Right atrium auricular region (tissue), 2 donors: ENCODE measurements at regions not wholly inside any gene's neighbourhood (a gene's known extent, or its start where the extent isn't known, plus 50 kb on each side); places are given as distances from the start of the nearest gene placed in this dataset.

ENCODE experiments used
- DNase-seq: peaks from one replicate; pipeline ENCODE4 v3.0.0-alpha.2; 2019; ENCODE audit warnings: low spot score
- H3K27ac ChIP-seq, 2 donors: fragments of 200-600 bp; sonication (generic); 1 replicate in 1 of 2; 2 replicates in 1 of 2; pipeline ENCODE4 v1.5.1; 2016 to 2019
- H3K27me3 ChIP-seq, 2 donors: fragments of 200-600 bp; sonication (generic); one replicate each; pipeline versions ENCODE4 v1.5.1 to v1.6.0; 2017 to 2019
- H3K36me3 ChIP-seq: fragments of 200-600 bp; sonication (generic); one replicate; pipeline ENCODE4 v1.5.1; 2016
- H3K4me1 ChIP-seq, 2 donors: fragments of 200-600 bp; sonication (generic); one replicate each; pipeline versions ENCODE4 v1.5.1 to v1.6.0; 2017 to 2019
- H3K4me3 ChIP-seq, 2 donors: fragments of 200-600 bp; sonication (generic); 1 replicate in 1 of 2; 2 replicates in 1 of 2; pipeline ENCODE4 v1.5.1; 2017 to 2019; ENCODE audit warnings: mild to moderate bottlenecking in 1 of 2, moderate library complexity in 1 of 2
- H3K9me3 ChIP-seq, 2 donors: fragments of 200-600 bp; sonication (generic); one replicate each; pipeline ENCODE4 v1.5.1; 2019
- CTCF ChIP-seq, 2 donors: fragments of 200-600 bp; sonication (generic); IDR thresholded peaks; one replicate each; pipeline ENCODE4 v1.5.1; 2019; ENCODE audit warnings: antibody characterized with exemption in 2 of 2

DNA sequence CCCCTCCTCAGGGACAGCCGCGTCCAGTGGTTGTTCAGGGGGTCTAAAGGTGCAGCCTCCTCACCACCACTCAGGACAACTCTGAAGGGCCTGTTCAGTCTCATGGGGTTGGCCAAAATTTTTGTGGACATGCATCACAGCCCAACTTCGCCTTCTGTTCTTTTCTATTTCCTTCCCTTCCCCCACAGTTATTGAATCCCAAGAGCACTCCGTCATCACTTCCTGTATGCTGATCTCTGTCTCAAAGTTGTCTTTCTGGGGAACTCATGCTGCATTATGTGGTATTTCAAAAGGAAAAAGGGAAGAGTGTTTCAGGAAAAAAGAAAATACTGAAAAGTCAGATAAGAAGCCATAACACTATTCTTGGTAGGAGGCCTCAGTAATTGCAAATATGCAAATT lies 355.4 kb downstream of the CAAP1 start:
- Histone ChIP-seq H3K4me3 (no peak overlapping the region), H3K36me3 (no peaks in the 10 kb centered on the region)
- TF ChIP-seq CTCF (IDR thresholded peaks at IDR 0.05): no peak

GRCh38 chr9:26535151-26535550 lies 357.5 kb downstream of the CAAP1 start:
- Histone ChIP-seq H3K9me3 (peaks cover 0 to 13% of the 10 kb centered on the region in 2 donors), H3K4me3 (no peak overlapping the region), H3K27ac (no peak overlapping the region), H3K36me3 (no peaks in the 10 kb centered on the region), H3K27me3 (no peaks in the 10 kb centered on the region), H3K4me1 (no peaks in the 10 kb centered on the region)
- no peak for DNase-seq
- no peak for TF ChIP-seq CTCF (IDR thresholded peaks at IDR 0.05)

More for the DNA sequence above, 355.4 kb downstream of the CAAP1 start:
- Histone ChIP-seq H3K27ac (no peak overlapping the region), H3K27me3 (no peaks in the 10 kb centered on the region), H3K9me3 (peaks cover 0 to 9% of the 10 kb centered on the region in 2 donors), H3K4me1 (no peaks in the 10 kb centered on the region)
- no peak for DNase-seq

DNA sequence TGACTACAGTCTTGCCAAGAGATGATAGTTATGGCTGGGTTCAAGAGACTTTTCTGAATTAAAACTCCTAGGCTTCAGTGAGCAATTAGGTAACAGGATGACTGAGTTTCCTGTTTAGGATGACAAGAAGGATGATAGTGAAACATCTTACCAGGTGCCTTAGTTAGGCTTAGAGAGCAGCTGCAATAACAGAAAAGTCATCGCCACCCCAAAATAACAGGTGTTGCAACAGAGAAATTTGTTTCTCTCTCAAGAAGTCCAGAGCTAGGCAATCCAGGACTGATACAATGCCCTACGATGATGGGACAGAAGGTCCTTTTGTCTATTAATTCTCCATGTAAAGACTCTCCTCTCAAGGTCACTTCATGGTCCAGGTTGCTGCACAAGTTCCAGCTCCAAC lies 361.8 kb downstream of the CAAP1 start:
- no peaks in the 10 kb centered on the region for H3K36me3 ChIP-seq
- TF ChIP-seq CTCF (IDR thresholded peaks at IDR 0.05): no peak

DNA sequence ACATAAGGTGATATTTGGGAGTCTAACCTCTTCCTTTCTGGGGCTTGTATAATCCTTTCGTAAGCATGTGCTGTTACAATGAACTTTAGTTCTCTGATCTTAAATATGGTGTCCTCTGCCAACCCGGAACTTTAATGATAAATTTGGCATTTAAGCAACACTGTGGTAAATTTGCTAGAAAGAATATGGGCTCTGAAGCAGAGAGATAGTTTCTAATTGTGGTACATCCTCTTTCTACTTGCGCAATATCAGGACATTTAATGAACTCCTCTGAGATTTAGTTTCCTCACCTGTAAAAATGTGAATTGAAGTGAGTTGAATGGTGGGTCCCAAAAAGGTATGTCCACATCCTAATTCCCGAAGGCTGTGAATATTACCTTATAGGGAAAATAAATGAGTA lies 364.7 kb downstream of the CAAP1 start:
- peaks cover 0 to 11% of the 10 kb centered on the region in 2 donors for H3K9me3 ChIP-seq
- H3K27me3 ChIP-seq: no peaks in the 10 kb centered on the region
- H3K4me3 ChIP-seq: no peak overlapping the region
- H3K36me3 ChIP-seq: no peaks in the 10 kb centered on the region
- H3K27ac ChIP-seq: no peak overlapping the region
- no peaks in the 10 kb centered on the region for H3K4me1 ChIP-seq
- DNase-seq: no peak
- TF ChIP-seq CTCF (IDR thresholded peaks at IDR 0.05): no peak

More for the DNA sequence above, 361.8 kb downstream of the CAAP1 start:
- H3K4me3 ChIP-seq: no peak overlapping the region
- H3K27ac ChIP-seq: no peak overlapping the region
- no peaks in the 10 kb centered on the region for H3K4me1 ChIP-seq
- H3K9me3 ChIP-seq: peaks cover 0 to 13% of the 10 kb centered on the region in 2 donors
- H3K27me3 ChIP-seq: no peaks in the 10 kb centered on the region
- no peak for DNase-seq

DNA sequence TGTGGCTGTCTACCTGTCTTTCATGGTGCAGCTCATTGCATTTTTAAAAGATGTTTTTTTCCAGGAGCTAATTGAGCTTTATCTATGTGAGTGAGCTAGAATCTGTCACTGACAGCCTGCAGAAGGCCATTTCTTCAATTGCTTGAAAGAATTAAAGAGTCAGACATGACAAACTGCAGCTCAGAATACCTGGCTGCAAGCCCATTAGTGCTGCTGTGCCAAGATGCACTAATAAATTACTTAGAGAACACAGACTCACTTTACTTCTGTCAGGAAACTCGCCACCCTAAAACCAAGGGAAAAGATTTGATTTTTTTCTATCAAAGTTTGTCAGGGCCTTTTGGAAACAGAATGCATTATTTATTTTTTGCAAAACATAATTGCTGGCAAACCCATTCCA lies 368.3 kb downstream of the CAAP1 start:
- no peak for DNase-seq
- H3K4me1 ChIP-seq: no peaks in the 10 kb centered on the region
- H3K4me3 ChIP-seq: no peak overlapping the region
- TF ChIP-seq CTCF (IDR thresholded peaks at IDR 0.05): no peak
- no peaks in the 10 kb centered on the region for H3K9me3 ChIP-seq
- H3K27ac ChIP-seq: no peak overlapping the region
- no peaks in the 10 kb centered on the region for H3K27me3 ChIP-seq
- no peaks in the 10 kb centered on the region for H3K36me3 ChIP-seq

GRCh38 chr9:26523577-26523976 lies 369.0 kb downstream of the CAAP1 start:
- Histone ChIP-seq H3K9me3 (no peaks in the 10 kb centered on the region), H3K27ac (no peak overlapping the region), H3K4me1 (no peaks in the 10 kb centered on the region), H3K4me3 (no peak overlapping the region), H3K36me3 (no peaks in the 10 kb centered on the region), H3K27me3 (no peaks in the 10 kb centered on the region)
- TF ChIP-seq CTCF (IDR thresholded peaks at IDR 0.05): no peak
- no peak for DNase-seq
